Prostate gland (tissue), 2 donors: ENCODE measurements at regions not wholly inside any gene's neighbourhood (a gene's known extent, or its start where the extent isn't known, plus 50 kb on each side); places are given as distances from the start of the nearest gene placed in this dataset.

Experiments used
- DNase-seq: peaks from one replicate; pipeline ENCODE4 v3.0.0-alpha.2; 2019; ENCODE audit warnings: low spot score
- H3K27ac ChIP-seq, 2 donors: fragments of 200-600 bp; sonication (generic); 2 replicates each; pipeline ENCODE4 v1.5.1; 2017 to 2019
- H3K27me3 ChIP-seq: fragments of 200-600 bp; sonication (generic); replicated peaks from 2 replicates; pipeline ENCODE4 v1.5.1; 2019; ENCODE audit not compliant: insufficient read depth
- H3K36me3 ChIP-seq, 2 donors: fragments of 200-600 bp; sonication (generic); 1 replicate in 1 of 2; 2 replicates in 1 of 2; pipeline versions ENCODE4 v1.5.1 to v1.8.1; 2017 to 2019
- H3K4me1 ChIP-seq: fragments of 200-600 bp; sonication (generic); replicated peaks from 2 replicates; pipeline ENCODE4 v1.5.1; 2019
- H3K4me3 ChIP-seq, 2 donors: fragments of 200-600 bp; sonication (generic); 2 replicates each; pipeline ENCODE4 v1.5.1; 2017 to 2019
- H3K9me3 ChIP-seq: fragments of 200-600 bp; sonication (generic); 2 replicates; pipeline ENCODE4 v1.5.1; 2017
- CTCF ChIP-seq, 4 experiments: fragments of 200-600 bp in 2 of 4; fragments of 450-650 bp in 2 of 4; sonication (generic) in 2 of 4; IDR thresholded peaks; 1 replicate in 3 of 4; 2 replicates in 1 of 4; pipeline ENCODE4 v1.5.1; 2016 to 2019; ENCODE audit warnings: antibody characterized with exemption in 4 of 4, mild to moderate bottlenecking in 2 of 4, moderate library complexity in 2 of 4
- POLR2A ChIP-seq: fragments of 450-650 bp; IDR thresholded peaks from one replicate; pipeline ENCODE4 v1.6.1; 2016; ENCODE audit warnings: antibody characterized with exemption, mild to moderate bottlenecking
- POLR2AphosphoS5 ChIP-seq: sonication (generic); formaldehyde crosslinking; IDR thresholded peaks from one replicate; pipeline ENCODE4 v1.6.1; 2017; ENCODE audit warnings: antibody characterized with exemption
- WGBS: methylation state at CpG from one replicate; pipeline ENCODE4 v1.1.5; 2018; 5-methylcytosine and 5-hydroxymethylcytosine counted together
- intact Hi-C: fragments of 100-400 bp; cut with DNase I; formaldehyde crosslinking; loops from one replicate; pipeline ENCODE4 v1.14.2; 2022

GRCh38 chr22:48605856-48606481 lies 1221.7 kb downstream of the BRD1 start:
- WGBS = 84% methylated on average over 13 of the region's 13 CpGs
- Histone ChIP-seq H3K9me3 (no peaks in the 10 kb centered on the region), H3K27me3 (no peaks in the 10 kb centered on the region), H3K36me3 (no peaks in the 10 kb centered on the region), H3K4me3 (no peak overlapping the region), H3K4me1 (no peaks in the 10 kb centered on the region), H3K27ac (no peak overlapping the region)
- TF ChIP-seq POLR2A (no peak), POLR2AphosphoS5 (no peak), CTCF (IDR thresholded peaks at IDR 0.05) (no peak)
- no peak for DNase-seq
- intact Hi-C loops = no loop called here

GRCh38 chr22:48605125-48605524 lies 1222.5 kb downstream of the BRD1 start:
- H3K4me1 ChIP-seq = no peaks in the 10 kb centered on the region
- no peak for DNase-seq
- intact Hi-C loops = no loop called here
- H3K4me3 ChIP-seq = no peak overlapping the region
- no peaks in the 10 kb centered on the region for H3K27me3 ChIP-seq
- H3K36me3 ChIP-seq = no peaks in the 10 kb centered on the region
- 92% methylated on average over 2 of the region's 2 CpGs for WGBS
- no peaks in the 10 kb centered on the region for H3K9me3 ChIP-seq
- H3K27ac ChIP-seq = no peak overlapping the region
- no peak for TF ChIP-seq CTCF (IDR thresholded peaks at IDR 0.05)
- TF ChIP-seq POLR2A = no peak
- TF ChIP-seq POLR2AphosphoS5 = no peak

GRCh38 chr22:48603621-48604320 lies 1223.9 kb downstream of the BRD1 start:
- H3K4me3 ChIP-seq = no peak overlapping the region
- TF ChIP-seq POLR2AphosphoS5 (no peak), CTCF (IDR thresholded peaks at IDR 0.05) (no peak), POLR2A (no peak)
- no peak for DNase-seq
- H3K9me3 ChIP-seq = no peaks in the 10 kb centered on the region
- no peaks in the 10 kb centered on the region for H3K27me3 ChIP-seq
- intact Hi-C loops = no loop called here
- H3K36me3 ChIP-seq = no peaks in the 10 kb centered on the region
- WGBS = 86% methylated on average over 15 of the region's 18 CpGs
- H3K4me1 ChIP-seq = no peaks in the 10 kb centered on the region
- H3K27ac ChIP-seq = no peak overlapping the region

GRCh38 chr22:48602805-48603518 lies 1224.7 kb downstream of the BRD1 start:
- no peak for TF ChIP-seq CTCF (IDR thresholded peaks at IDR 0.05)
- TF ChIP-seq POLR2A = no peak
- no peak for TF ChIP-seq POLR2AphosphoS5
- DNase-seq = no peak
- WGBS = 90% methylated on average over 19 of the region's 26 CpGs
- Histone ChIP-seq H3K9me3 (no peaks in the 10 kb centered on the region), H3K4me3 (no peak overlapping the region), H3K4me1 (no peaks in the 10 kb centered on the region), H3K27me3 (no peaks in the 10 kb centered on the region), H3K36me3 (no peaks in the 10 kb centered on the region), H3K27ac (no peak overlapping the region)
- intact Hi-C loops = no loop called here
